Prostate gland (tissue), 2 donors: ENCODE measurements at regions not wholly inside any gene's neighbourhood (a gene's known extent, or its start where the extent isn't known, plus 50 kb on each side); places are given as distances from the start of the nearest gene placed in this dataset.

Source experiments
- DNase-seq: peaks from one replicate; pipeline ENCODE4 v3.0.0-alpha.2; 2019; ENCODE audit warnings: low spot score
- H3K27ac ChIP-seq, 2 donors: fragments of 200-600 bp; sonication (generic); 2 replicates each; pipeline ENCODE4 v1.5.1; 2017 to 2019
- H3K27me3 ChIP-seq: fragments of 200-600 bp; sonication (generic); replicated peaks from 2 replicates; pipeline ENCODE4 v1.5.1; 2019; ENCODE audit not compliant: insufficient read depth
- H3K36me3 ChIP-seq, 2 donors: fragments of 200-600 bp; sonication (generic); 1 replicate in 1 of 2; 2 replicates in 1 of 2; pipeline versions ENCODE4 v1.5.1 to v1.8.1; 2017 to 2019
- H3K4me1 ChIP-seq: fragments of 200-600 bp; sonication (generic); replicated peaks from 2 replicates; pipeline ENCODE4 v1.5.1; 2019
- H3K4me3 ChIP-seq, 2 donors: fragments of 200-600 bp; sonication (generic); 2 replicates each; pipeline ENCODE4 v1.5.1; 2017 to 2019
- H3K9me3 ChIP-seq: fragments of 200-600 bp; sonication (generic); 2 replicates; pipeline ENCODE4 v1.5.1; 2017
- CTCF ChIP-seq, 4 experiments: fragments of 200-600 bp in 2 of 4; fragments of 450-650 bp in 2 of 4; sonication (generic) in 2 of 4; IDR thresholded peaks; 1 replicate in 3 of 4; 2 replicates in 1 of 4; pipeline ENCODE4 v1.5.1; 2016 to 2019; ENCODE audit warnings: antibody characterized with exemption in 4 of 4, mild to moderate bottlenecking in 2 of 4, moderate library complexity in 2 of 4
- POLR2A ChIP-seq: fragments of 450-650 bp; IDR thresholded peaks from one replicate; pipeline ENCODE4 v1.6.1; 2016; ENCODE audit warnings: antibody characterized with exemption, mild to moderate bottlenecking
- POLR2AphosphoS5 ChIP-seq: sonication (generic); formaldehyde crosslinking; IDR thresholded peaks from one replicate; pipeline ENCODE4 v1.6.1; 2017; ENCODE audit warnings: antibody characterized with exemption
- WGBS: methylation state at CpG from one replicate; pipeline ENCODE4 v1.1.5; 2018; 5-methylcytosine and 5-hydroxymethylcytosine counted together
- intact Hi-C: fragments of 100-400 bp; cut with DNase I; formaldehyde crosslinking; loops from one replicate; pipeline ENCODE4 v1.14.2; 2022
- small RNA-seq, 2 donors: library from RNA; depleted of rRNA; stranded (forward); fragments of <200 nt; gene quantifications; one replicate each; pipeline ENCODE3, GENCODE V24; 2016

- no peak for TF ChIP-seq POLR2AphosphoS5
- Histone ChIP-seq H3K36me3 (no peaks in the 10 kb centered on the region), H3K4me1 (no peaks in the 10 kb centered on the region), H3K4me3 (no peak overlapping the region), H3K27me3 (no peaks in the 10 kb centered on the region), H3K27ac (no peak overlapping the region), H3K9me3 (no peaks in the 10 kb centered on the region)
- intact Hi-C loops, result no loop called here
- WGBS, result 97% methylated on average over 2 of the region's 2 CpGs
- DNase-seq, result no peak
Measured at GRCh38 chr6:154942770-154943169, 52.3 kb upstream of the TIAM2 start.

- intact Hi-C loops, result no loop called here
- no peak for DNase-seq
- no peak for TF ChIP-seq CTCF (IDR thresholded peaks at IDR 0.05)
- TF ChIP-seq POLR2A, result no peak
- no peak for TF ChIP-seq POLR2AphosphoS5
- H3K4me3 ChIP-seq, result no peak overlapping the region
- no peaks in the 10 kb centered on the region for H3K36me3 ChIP-seq
- H3K27ac ChIP-seq, result no peak overlapping the region
- H3K27me3 ChIP-seq, result no peaks in the 10 kb centered on the region
- H3K9me3 ChIP-seq, result no peaks in the 10 kb centered on the region
- WGBS, result 90% methylated on average over 11 of the region's 11 CpGs
- H3K4me1 ChIP-seq, result no peaks in the 10 kb centered on the region
Measured at GRCh38 chr6:154945271-154945890, 49.7 kb upstream of the TIAM2 start.

Small RNAs in the stretch of these regions (small RNA-seq; reads per million reads assigned to genes)
- 0 reads per million in 2 donors for gene RF00096
